GM21825 (cell line): ENCODE measurements at regions not wholly inside any gene's neighbourhood (a gene's known extent, or its start where the extent isn't known, plus 50 kb on each side); places are given as distances from the start of the nearest gene placed in this dataset.
"Not testable (repeated sequence)": the region's sequence is repeated elsewhere in the genome, so short reads cannot be mapped to it uniquely, and the experiment has no call there.

ENCODE experiments used
- ATAC-seq: cut with Tn5 transposase; IDR thresholded peaks from one replicate; pipeline ENCODE4 v1.9.1; 2021; ENCODE audit warnings: mild to moderate bottlenecking, moderate library complexity; ENCODE audit not compliant: unreplicated experiment

DNA sequence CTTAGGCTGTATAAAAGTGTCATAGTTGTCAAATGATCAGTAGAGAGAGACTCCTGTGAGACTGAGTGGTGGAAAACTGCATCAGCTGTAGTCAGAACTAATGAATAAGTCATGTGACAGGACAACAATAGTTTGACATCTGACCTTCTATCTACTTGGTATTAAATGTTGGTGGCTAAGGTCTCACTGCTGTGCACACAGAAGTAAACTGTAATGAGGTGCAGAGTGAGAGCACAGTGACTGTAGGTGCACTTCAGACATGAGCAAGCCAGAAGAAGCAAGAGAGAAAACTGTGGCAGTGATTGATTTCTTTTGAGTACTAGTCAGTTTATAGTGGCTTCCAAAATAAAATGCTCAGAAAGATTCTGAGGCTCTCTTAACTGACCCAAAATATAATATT is 803.6 kb downstream of the RAPGEF2 start:
- ATAC-seq, result no peak

DNA sequence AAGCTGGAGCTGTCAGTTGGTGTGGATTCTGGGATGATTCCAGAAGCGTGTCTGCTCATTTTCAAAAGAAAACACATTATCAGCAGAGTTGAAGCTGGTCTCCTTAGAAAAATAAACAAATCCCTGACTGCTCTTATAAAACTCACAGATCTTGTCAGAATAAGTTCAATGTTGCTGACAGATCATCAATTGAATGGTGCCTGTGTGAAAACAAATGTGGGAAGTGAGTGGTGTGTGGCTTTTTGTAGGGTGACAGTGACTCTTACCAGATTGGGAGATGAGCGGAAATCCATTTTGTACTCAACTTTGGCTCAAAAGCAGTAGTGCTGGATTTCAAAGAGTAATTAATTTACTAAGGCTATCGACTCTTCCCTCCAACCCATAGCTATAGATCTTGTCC is 807.8 kb downstream of the RAPGEF2 start:
- no peak for ATAC-seq

- no peak for ATAC-seq
Observed at GRCh38 chr4:159922119-159922518, 819.2 kb downstream of the RAPGEF2 start.

DNA sequence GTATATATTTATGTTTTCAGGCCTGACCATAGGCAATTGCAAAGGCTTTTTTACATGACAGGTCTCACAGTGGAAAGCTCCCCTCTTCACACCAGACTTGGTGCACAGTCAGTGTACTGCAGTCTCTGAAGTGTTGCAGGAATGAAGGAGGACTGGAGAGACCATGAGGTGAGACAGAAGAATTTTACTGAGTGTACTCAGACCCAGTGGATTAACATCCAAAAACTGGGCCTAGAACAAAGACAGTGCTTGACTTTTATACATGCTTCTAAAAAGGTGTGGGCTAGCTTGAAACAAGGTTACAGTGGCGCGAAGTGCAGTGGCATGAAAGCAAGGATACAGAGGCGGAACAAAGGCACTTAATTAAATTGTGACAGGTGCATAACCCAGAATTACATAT is 822.9 kb downstream of the RAPGEF2 start:
- no peak for ATAC-seq

GRCh38 chr4:159926871-159927270 is 824.0 kb downstream of the RAPGEF2 start:
- no peak for ATAC-seq

GRCh38 chr4:159927781-159928180 is 824.9 kb downstream of the RAPGEF2 start:
- ATAC-seq, result no peak

DNA sequence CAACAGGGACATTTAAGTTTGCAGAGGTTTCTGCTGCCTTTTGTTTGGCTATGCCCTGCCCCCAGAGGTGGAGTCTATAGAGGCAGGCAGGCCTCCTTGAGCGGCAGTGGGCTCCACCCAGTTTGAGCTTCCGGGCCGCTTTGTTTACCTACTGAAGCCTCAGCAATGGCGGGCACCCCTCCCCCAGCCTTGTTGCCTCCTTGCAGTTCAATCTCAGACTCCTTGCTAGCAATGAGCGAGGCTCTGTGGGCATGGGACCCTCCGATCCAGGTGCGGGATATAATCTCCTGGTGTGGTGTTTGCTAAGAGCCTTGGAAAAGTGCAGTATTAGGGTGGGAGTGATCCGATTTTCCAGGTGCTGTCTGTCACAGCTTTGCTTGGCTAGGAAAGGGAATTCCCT is 831.7 kb downstream of the RAPGEF2 start:
- ATAC-seq, result not testable (repeated sequence)

DNA sequence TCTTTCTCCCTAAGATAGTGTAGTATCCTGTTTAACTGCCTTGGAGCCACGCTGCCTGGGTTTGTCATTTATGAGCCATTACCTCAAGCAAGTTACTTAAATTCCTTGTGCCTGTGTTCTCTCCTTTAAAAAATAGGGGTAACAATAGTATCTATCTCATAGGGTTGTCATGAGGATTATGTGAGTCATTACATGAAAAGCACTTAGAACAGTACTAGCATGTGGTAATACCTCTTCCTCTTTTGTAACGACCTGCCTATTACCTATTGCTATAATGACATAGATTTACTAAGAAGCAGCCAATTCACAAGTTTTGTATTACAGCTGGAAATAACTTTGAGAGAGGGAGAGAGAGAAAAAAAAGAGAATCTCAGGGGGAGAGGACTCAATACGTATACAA is 834.7 kb downstream of the RAPGEF2 start:
- ATAC-seq, result no peak

GRCh38 chr4:159939681-159940080 is 836.8 kb downstream of the RAPGEF2 start:
- not testable (repeated sequence) for ATAC-seq

- no peak for ATAC-seq
Observed at GRCh38 chr4:159941076-159941475, 838.2 kb downstream of the RAPGEF2 start.

DNA sequence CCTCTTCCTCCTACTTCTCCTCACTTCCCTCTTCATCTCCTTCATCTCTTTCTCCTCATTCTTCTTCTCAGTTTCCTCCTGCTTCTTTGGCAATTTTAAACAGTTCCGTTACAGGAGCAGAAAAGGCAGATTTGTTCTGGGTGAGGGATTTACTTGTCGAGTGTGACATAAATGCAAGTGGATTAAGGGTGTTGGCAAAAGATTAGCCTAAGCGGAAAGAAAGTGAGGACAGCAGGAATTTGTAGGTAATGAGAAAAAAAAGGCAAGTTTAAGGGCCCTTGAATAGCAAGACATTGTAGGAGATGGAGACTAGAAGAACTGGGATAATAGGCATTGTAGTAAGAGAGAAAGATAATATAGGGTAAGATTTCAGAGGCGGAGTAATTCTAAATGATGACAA is 841.6 kb downstream of the RAPGEF2 start:
- no peak for ATAC-seq

DNA sequence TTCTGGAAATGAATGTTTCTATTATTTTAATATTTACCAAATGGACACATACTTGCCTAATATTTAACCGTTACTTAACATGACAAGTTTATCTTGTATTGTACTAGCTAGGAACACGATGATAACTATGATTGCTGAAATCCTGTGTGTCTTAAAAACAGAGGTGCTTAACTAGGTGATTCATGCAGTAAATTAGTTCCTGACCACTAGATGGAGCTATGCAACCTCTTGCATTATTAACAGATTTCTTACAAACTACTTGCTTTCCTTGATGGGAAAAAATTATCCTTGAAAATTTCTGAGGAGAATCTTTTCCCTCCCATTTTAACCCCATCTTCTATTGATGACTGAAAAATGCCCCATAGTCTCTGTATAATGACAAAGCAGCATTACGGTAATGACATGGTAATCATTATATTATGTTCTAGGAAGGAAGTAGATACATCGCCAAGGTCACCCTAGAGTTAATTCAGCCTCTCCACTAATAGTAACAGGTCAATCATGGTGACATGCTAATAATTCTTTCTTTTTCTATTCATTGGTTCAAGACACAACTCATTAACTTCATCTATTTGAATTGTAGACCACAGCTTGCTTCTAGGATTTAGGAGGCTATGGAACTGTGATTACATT is 844.2 kb downstream of the RAPGEF2 start:
- ATAC-seq, result no peak

DNA sequence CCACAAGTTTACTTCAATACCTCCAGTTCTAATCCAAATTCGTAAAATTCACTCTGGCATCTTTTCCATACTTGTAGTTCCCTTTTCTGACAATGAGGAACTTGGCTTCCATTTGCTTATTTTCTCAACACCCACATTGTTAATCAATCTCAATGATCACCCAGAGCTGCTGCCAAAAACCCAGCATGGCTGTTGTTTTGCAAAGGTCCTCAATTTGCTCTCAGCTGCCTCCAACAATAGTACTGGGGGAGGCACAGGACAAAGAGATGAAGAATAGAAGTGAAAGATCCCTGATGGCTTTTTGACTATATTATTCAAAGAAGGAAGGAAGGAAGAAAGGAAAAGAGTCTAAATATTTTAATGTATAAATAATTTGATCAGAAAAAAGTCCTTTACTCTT is 847.8 kb downstream of the RAPGEF2 start:
- ATAC-seq, result no peak

DNA sequence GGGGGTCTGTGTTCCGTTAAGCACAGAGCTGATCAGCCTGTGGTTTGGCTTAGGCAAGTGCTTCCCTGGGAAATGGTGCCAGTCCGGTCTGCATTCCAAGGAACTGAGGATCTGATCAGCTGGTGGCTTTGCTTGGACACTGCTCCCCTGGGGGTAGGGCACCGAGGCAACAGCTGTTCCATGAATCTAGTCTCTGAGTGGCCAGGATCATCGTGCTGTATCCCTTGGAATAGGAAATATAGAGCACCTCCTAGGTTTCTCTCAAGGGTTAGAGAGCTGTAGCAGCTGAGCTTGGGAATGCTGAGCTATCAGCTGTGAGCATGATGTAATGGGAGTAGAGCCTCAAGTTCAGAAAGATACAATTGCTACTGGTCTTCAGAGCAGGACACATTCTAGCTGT is 863.9 kb downstream of the RAPGEF2 start:
- no peak for ATAC-seq

DNA sequence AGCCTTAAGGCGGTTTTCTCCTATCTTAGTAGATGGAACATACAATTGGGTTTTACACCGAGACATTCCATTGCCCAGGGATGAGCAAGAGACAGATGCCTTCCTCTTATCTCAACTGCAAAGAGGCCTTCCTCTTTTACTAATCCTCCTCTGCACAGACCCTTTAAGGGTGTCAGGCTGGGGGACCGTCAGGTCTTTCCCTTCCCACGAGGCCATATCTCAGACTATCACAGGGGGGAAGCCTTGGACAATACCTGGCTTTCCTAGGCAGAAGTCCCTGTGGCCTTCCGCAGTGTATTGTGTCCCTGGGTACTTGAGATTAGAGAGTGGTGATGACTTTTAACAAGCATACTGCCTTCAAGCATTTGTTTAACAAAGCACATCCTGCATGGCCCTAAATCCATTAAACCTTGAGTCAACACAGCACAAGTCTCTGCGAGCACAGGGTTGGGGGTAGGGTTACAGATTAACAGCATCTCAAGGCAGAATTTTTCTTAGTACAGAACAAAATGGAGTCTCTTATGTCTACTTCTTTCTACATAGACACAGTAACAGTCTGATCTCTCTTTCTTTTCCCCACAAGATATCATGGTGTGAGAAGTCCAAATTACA is 874.1 kb downstream of the RAPGEF2 start:
- not testable (repeated sequence) for ATAC-seq

- ATAC-seq, result no peak
Observed at GRCh38 chr4:159977907-159978617, 875.2 kb downstream of the RAPGEF2 start.

DNA sequence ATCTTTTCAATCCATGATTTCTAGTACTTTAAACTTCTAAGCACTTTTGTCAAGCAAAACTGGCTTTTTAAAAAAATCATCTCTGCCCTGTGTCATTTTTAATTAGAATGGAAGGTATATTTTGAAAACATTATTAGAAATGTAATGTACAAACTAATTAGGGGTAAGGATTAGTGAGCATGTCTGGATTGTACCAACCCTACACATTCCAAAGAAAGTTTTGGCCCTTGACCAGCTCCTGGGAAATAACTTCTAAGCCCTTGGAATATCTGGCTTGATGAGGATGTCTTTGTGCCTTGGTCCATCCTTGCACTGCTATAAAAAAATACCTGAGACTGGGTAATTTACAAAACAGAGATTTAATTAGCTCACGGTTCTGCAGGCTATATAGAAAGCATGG is 876.5 kb downstream of the RAPGEF2 start:
- ATAC-seq, result no peak

- ATAC-seq, result no peak
Observed at GRCh38 chr4:159979953-159980352, 877.1 kb downstream of the RAPGEF2 start.

GRCh38 chr4:159980826-159981468 is 878.1 kb downstream of the RAPGEF2 start:
- ATAC-seq, result no peak

DNA sequence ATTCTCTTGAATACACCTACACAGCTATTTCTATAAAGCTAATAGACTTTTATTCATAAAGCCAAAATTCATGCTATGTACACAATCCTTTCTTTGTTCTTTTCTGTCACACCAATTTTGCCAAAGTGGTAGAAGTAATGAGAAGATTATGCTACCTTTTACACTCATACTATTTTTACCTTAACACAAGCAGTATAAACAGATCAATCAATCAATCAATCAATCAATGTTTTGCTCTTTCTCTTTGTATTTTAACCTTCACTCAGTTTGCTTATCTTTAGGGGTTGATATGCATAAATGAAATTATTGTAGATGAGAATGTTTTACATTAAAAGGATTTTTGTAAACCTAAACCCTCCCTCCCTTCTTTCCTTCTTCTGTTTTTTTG is 878.6 kb downstream of the RAPGEF2 start:
- ATAC-seq, result no peak

GRCh38 chr4:159983082-159983481 is 880.2 kb downstream of the RAPGEF2 start:
- no peak for ATAC-seq
